HEK293T (cell line): ENCODE measurements at regions not wholly inside any gene's neighbourhood (a gene's known extent, or its start where the extent isn't known, plus 50 kb on each side); places are given as distances from the start of the nearest gene placed in this dataset.

ENCODE experiments used
- ARNT ChIP-seq: fragments of 450-650 bp; IDR thresholded peaks from 2 replicates; pipeline ENCODE4 v1.6.1; 2017; ENCODE audit warnings: mild to moderate bottlenecking
- ELF4 ChIP-seq: fragments of 450-650 bp; IDR thresholded peaks from 2 replicates; pipeline ENCODE4 v1.6.1; 2017; ENCODE audit warnings: antibody characterized with exemption
- SUZ12 ChIP-seq: fragments of 450-650 bp; IDR thresholded peaks from 2 replicates; pipeline ENCODE4 v1.6.1; 2016; ENCODE audit warnings: mild to moderate bottlenecking

DNA sequence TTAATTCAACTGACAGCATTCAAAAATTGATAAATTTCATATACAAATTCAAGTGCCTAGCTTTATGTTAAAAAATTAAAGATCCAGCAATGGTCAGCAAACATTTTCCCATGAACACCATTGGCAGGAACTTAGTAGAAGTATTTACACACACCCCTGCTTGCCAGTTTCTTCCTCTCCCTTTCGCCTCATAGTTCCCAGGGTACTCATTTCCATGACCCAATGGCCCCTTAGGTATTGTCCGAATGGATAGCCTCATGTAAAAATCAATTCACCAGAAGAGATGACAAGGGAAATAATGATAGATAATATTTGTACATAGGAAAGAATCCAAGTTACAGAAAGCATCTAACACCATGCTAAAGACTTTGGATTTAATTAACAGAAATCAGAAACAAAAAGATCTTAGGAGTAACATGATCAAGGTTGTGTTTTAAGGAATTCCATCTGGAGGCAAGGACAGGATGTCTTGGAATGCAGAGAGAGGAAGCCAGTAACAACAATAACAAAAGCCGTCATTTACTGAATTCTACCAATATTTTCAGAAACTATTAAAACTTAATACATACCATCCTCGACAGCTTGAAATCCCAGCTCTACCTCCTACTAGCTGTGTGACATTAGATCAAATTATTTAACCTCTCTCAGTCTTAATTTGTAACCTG is 423.0 kb downstream of the IRS1 start:
- TF ChIP-seq ELF4 (no peak), ARNT (no peak), SUZ12 (no peak)
